NCI-H1436 (cell line): ENCODE measurements at regions not wholly inside any gene's neighbourhood (a gene's known extent, or its start where the extent isn't known, plus 50 kb on each side); places are given as distances from the start of the nearest gene placed in this dataset.
A peak's percentile ranks its signal among the peaks of the same experiment; 100 is the strongest.
"Not testable (repeated sequence)": the region's sequence is repeated elsewhere in the genome, so short reads cannot be mapped to it uniquely, and the experiment has no call there.

ENCODE experiments used
- DNase-seq: peaks from one replicate; lab custom pipeline; 2025; lab: John Stamatoyannopoulos, UW

DNA sequence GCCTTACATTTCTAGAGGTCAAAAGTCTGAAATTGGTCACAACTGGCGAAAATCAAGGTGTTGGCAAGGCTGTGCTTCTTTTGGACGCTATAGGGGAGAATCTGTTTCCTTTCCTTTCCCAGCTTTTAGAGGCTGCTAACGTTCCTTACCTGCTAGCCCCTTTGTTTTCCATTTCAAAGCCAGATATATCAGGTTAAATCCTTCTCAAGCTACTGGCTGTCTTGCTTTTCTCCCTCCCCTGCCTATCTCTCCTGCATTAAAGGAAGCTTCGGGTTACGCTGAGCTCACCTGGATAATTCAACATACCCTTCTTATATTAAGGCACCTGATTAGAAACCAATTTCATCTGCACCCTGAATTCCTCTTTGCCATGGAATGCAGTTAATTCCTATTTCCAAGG, 1569.7 kb upstream of the SLC10A2 start:
- DNase-seq: no peak

GRCh38 chr13:104634016-104634415, 1567.8 kb upstream of the SLC10A2 start:
- DNase-seq: no peak

- peak; percentile 67 for DNase-seq
Measured at GRCh38 chr13:104632736-104633135, 1566.5 kb upstream of the SLC10A2 start.

GRCh38 chr13:104625201-104625600, 1559.0 kb upstream of the SLC10A2 start:
- DNase-seq: no peak

- DNase-seq: no peak
Measured at GRCh38 chr13:104616990-104617389, 1550.8 kb upstream of the SLC10A2 start.

DNA sequence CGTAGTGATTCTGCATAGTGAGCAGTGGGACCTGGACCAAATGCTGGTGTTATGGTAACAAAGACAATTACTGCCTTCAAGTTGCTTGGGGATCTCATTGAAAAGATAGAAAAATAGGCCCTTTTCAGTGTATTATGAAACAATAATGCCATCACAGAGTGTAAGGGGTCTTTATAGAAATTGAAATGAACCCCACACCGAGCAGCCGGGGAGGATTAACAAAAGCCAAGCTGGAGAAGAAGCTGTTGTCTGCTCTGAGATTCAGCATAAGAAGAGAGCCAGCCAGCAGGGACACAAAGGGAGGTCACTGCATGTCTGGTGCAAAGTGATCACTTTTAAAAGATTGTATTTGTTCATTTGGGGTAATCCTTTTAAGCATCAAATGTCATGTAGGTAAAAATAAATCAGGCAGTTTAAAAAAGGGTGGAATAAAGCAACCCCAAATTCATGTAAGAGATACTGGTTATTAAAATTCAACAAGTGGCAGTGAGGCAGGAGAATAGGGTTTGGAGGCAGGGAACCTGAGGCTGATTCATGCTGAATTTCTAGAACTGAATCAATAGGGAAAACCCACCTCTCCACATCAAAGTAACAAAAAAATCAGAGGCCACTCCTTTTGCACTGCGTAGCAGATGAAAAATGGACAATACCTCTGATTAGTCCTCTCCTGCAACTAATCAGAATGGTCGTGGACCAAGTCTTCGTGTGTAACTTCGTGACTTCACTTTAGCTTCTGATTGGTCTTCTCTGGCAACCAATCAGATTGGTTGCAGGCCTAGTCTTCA, 1548.3 kb upstream of the SLC10A2 start:
- DNase-seq: no peak

- DNase-seq: no peak
Measured at GRCh38 chr13:104608331-104608730, 1542.1 kb upstream of the SLC10A2 start.

GRCh38 chr13:104605435-104605834, 1539.2 kb upstream of the SLC10A2 start:
- DNase-seq: not testable (repeated sequence)

- DNase-seq: no peak
Measured at GRCh38 chr13:104597546-104598180, 1531.4 kb upstream of the SLC10A2 start.

- DNase-seq: no peak
Measured at GRCh38 chr13:104595511-104595910, 1529.3 kb upstream of the SLC10A2 start.

GRCh38 chr13:104594806-104595205, 1528.6 kb upstream of the SLC10A2 start:
- no peak for DNase-seq

- no peak for DNase-seq
Measured at GRCh38 chr13:104593693-104594092, 1527.5 kb upstream of the SLC10A2 start.

- DNase-seq: no peak
Measured at GRCh38 chr13:104593251-104593576, 1527.0 kb upstream of the SLC10A2 start.

GRCh38 chr13:104592545-104593250, 1526.5 kb upstream of the SLC10A2 start:
- no peak for DNase-seq

GRCh38 chr13:104592127-104592526, 1525.9 kb upstream of the SLC10A2 start:
- no peak for DNase-seq

- no peak for DNase-seq
Measured at GRCh38 chr13:104586051-104586746, 1520.0 kb upstream of the SLC10A2 start.

GRCh38 chr13:104584481-104584880, 1518.3 kb upstream of the SLC10A2 start:
- DNase-seq: no peak

GRCh38 chr13:104580931-104581330, 1514.7 kb upstream of the SLC10A2 start:
- DNase-seq: no peak

DNA sequence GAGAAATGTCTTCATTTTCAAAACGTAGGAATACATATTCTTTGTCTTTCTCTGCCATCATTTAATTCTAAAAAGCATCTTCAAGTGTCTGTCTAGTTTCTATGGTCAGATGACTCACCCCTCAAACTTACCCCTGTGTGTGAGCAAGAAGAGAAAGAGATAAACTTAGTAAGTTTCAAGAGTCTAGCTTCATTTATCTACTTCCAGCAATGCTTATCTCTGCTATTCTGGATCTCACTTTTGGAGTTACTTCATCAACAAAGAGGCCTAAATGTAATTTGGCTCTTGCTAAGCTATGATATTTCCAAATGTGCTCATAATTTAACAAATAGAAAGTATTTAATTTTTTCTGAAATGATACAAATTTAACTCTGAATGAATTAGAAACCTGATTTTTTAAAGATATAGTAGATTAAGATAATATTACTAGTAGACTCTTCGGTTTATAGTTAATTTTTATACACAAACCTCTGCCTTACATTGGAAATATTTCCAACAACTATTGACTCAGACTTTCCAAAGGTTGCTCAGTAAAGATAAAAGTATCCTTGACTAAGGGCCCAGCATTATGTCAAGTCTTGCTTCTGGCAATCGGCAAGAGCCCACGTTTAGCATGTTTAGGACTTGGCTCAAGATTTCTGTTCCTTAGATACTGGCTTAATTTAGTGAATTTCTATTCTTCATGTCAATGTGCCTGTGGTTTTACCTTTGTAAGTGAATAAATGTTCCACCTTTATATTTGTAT, 1511.0 kb upstream of the SLC10A2 start:
- no peak for DNase-seq

DNA sequence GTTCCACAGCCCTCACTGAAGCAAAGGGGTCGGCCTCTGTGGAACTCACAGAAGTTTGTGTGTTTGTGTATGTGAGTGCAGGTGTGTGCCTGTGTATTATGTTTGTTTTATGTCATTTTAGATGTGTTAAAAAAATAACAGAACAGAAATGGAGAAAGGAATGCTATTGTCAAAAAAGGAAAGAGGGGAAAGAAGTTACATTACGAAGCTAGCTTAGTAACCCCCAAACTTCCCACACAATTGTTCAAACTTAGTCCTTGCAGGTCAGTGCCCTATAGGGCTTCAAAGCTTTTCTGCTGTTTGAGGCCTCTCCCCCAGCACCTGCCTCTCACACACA, 1505.6 kb upstream of the SLC10A2 start:
- DNase-seq: no peak

- peak; percentile 28 for DNase-seq
Measured at GRCh38 chr13:104571161-104571892, 1505.1 kb upstream of the SLC10A2 start.
